ENCODE measurements at regions not wholly inside any gene's neighbourhood (a gene's known extent, or its start where the extent isn't known, plus 50 kb on each side); places are given as distances from the start of the nearest gene placed in this dataset.

DNA sequence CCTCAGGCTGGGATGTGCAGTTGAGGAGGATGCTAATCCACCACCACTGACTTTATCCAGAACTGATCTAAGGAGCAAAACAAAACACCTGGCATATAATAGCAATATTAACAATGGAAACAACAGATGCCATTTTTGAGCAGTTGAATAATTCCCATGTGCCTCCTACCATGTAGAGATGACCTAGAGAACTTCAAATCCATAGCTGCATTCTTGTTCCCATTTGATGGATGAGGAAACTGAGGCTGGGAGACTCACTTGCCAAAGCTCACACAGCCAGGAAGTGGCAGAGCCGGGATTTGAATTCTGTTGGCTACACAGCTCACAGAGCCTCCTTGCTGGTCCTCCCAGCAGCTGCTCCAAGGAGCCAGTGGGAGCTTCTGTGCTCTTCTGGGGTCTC is 155.8 kb upstream of the MYL2 start:
- no peak overlapping the region for H3K4me3 ChIP-seq (replicated peaks; ENCODE audit: low read depth, low read length)
- TF ChIP-seq, protein P1, sequence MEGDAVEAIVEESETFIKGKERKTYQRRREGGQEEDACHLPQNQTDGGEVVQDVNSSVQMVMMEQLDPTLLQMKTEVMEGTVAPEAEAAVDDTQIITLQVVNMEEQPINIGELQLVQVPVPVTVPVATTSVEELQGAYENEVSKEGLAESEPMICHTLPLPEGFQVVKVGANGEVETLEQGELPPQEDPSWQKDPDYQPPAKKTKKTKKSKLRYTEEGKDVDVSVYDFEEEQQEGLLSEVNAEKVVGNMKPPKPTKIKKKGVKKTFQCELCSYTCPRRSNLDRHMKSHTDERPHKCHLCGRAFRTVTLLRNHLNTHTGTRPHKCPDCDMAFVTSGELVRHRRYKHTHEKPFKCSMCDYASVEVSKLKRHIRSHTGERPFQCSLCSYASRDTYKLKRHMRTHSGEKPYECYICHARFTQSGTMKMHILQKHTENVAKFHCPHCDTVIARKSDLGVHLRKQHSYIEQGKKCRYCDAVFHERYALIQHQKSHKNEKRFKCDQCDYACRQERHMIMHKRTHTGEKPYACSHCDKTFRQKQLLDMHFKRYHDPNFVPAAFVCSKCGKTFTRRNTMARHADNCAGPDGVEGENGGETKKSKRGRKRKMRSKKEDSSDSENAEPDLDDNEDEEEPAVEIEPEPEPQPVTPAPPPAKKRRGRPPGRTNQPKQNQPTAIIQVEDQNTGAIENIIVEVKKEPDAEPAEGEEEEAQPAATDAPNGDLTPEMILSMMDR (IDR thresholded peaks at IDR 0.05; ENCODE audit: low read depth, low read length, missing control alignments): no peak
- no peak for DNase-seq (ENCODE audit: extremely low read depth, low read depth)

DNA sequence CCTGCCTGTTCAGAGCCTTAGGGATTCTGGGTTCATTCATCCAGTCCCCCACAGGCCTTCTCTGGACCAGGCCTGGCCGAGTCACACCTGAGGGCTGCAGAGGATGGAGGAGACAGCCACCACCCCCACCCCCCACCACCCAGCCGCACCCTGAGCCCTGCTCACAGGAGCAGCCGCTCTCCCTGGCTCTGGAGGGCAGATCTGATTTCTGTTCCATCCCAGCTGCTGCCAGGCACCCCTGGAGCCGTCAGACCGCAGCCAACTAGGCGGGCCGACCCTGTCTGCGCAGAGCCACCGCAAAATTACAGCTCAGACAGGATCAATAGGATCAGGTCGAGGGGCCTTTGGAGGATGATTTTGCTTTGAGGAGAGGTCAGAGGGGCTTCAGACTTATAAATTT is 154.6 kb upstream of the MYL2 start:
- no peak for DNase-seq (ENCODE audit: extremely low read depth, low read depth)
- TF ChIP-seq, protein P1 (IDR thresholded peaks at IDR 0.05; ENCODE audit: low read depth, low read length, missing control alignments): no peak
- no peak overlapping the region for H3K4me3 ChIP-seq (replicated peaks; ENCODE audit: low read depth, low read length)

DNA sequence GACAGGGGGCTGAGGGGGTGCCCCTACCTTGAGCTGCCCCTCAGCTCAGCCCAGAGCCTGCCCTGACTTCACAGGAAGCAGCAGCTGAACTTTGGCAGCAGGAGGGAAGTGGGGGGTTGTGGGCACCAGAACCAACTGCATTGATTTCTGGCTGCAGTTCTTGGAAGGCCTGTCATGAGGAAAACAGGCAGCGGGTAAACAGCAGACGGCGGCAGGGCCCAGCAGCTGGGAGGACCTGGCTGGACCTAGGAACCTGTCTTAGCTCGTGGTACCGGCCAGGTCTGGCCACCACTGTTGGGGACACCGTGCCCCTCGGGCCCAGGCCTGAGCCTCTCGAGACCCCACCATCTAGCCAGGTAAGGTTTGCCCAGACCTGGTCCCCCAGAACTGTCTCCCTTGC is 154.2 kb upstream of the MYL2 start:
- H3K4me3 ChIP-seq (replicated peaks; ENCODE audit: low read depth, low read length): no peak overlapping the region
- TF ChIP-seq, protein P1 (IDR thresholded peaks at IDR 0.05; ENCODE audit: low read depth, low read length, missing control alignments): no peak
- DNase-seq (ENCODE audit: extremely low read depth, low read depth): no peak

DNA sequence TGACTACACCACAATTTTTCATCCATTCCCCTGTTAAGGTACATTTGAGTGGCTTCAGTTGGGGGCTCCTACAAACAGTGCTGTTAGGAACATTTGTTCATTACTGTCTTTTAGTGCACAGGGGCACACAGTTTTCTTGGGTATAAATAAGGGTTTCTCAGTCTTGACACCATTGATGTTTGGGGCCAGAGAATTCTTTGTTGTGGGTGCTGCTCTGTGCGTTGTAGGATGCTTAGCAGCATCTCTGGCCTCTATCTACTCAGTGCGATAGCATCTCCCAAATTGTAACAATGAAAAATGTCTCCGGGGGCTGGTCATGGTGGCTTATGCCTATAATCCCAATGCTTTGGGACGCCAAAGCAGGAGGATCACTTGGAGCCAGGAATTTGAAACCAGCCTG is 153.0 kb upstream of the MYL2 start:
- TF ChIP-seq, protein P1 (IDR thresholded peaks at IDR 0.05; ENCODE audit: low read depth, low read length, missing control alignments): no peak
- no peak overlapping the region for H3K4me3 ChIP-seq (replicated peaks; ENCODE audit: low read depth, low read length)
- no peak for DNase-seq (ENCODE audit: extremely low read depth, low read depth)

DNA sequence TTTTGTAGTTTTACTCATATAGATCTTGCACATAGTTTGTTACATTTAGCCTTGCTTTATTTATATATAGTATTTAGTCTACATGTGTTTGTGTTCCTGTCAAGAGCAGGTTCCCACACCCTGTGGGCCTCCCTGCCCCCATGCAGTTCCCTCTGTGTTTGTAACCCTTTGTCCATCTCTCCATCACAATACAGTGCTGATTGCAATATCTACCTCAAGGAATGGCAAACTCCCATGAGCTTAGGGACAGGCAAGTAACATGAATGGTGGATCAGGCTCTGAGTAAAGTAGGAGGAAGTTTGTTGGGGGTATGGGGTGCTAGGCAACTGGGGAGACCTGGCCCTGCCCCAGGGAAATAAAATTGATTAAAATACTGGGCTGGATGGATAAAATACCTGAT is 151.9 kb upstream of the MYL2 start:
- TF ChIP-seq, protein P1 (IDR thresholded peaks at IDR 0.05; ENCODE audit: low read depth, low read length, missing control alignments): no peak
- DNase-seq (ENCODE audit: extremely low read depth, low read depth): no peak
- H3K4me3 ChIP-seq (replicated peaks; ENCODE audit: low read depth, low read length): no peak overlapping the region

DNA sequence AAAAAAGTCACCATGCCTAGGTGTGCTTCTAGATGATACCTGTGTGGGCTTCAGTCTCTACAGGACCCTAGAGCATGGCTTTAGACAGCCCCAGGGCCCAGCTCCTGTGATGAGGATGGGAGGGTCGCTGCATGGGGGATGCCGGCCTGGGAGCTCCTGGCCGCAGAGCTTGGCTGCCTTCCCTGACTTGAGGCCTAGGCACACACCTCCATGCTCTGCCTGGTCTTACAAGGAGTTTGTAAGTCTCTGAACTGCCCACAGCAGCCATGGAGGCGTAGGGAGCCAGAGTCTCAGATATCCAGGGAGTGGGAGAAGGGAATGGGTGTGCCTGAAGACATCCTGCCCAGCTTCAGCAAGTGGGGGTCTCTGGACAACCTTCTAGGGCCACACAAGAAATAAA is 149.5 kb upstream of the MYL2 start:
- H3K4me3 ChIP-seq (replicated peaks; ENCODE audit: low read depth, low read length): no peak overlapping the region
- no peak for DNase-seq (ENCODE audit: extremely low read depth, low read depth)
- TF ChIP-seq, protein P1 (IDR thresholded peaks at IDR 0.05; ENCODE audit: low read depth, low read length, missing control alignments): no peak

DNA sequence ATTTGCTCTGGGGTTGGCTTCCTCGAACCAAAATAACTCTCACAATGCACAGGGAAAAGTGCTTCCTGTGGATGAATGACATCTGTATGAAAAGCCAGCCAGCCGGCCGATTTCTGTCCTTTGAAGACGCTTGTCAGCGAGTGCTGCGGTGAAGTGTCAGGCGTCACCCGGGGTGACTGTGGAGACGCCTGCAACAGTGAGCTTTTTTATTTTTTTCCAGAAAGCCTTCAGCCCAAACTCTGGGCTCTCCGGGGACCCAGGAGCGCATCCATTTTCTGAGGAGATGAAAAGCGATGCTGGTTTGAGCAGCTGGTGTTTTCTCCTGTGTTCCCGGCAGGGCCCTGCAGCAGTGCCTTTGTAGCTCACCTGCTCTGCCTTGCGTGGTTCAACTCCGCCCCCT is 147.9 kb upstream of the MYL2 start:
- H3K4me3 ChIP-seq (replicated peaks; ENCODE audit: low read depth, low read length): no peak overlapping the region
- TF ChIP-seq, protein P1 (IDR thresholded peaks at IDR 0.05; ENCODE audit: low read depth, low read length, missing control alignments): no peak
- DNase-seq (ENCODE audit: extremely low read depth, low read depth): no peak
